NCI-H524 treated with DMSO at 0.1 percent for 48 hours (cell line): ENCODE measurements at regions not wholly inside any gene's neighbourhood (a gene's known extent, or its start where the extent isn't known, plus 50 kb on each side); places are given as distances from the start of the nearest gene placed in this dataset.
A peak's percentile ranks its signal among the peaks of the same experiment; 100 is the strongest.
"Not testable (repeated sequence)": the region's sequence is repeated elsewhere in the genome, so short reads cannot be mapped to it uniquely, and the experiment has no call there.

Source experiments
- DNase-seq: peaks from one replicate; lab custom pipeline; 2025; lab: John Stamatoyannopoulos, UW

DNA sequence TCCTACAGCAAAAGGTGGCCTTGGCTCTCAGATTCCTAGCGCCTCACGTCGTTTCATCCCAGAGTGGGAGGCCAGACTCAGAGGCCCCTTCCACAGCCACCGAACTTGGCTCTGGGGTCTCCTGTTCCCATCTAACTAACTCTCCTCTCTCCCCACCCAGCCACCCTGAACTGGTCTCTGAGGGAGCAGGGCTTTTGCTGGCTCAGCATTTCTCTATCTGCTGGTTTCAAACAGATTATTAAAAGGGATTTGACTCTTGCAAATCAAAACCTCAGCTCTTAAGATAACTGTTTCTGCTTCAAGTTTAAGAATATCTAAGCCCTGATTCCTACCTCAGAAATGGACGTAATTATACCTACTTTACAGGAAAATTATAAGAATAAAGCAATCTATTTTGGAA is 91.0 kb upstream of the ATP1B1 start:
- no peak for DNase-seq

GRCh38 chr1:169018751-169019150 is 87.7 kb upstream of the ATP1B1 start:
- DNase-seq, result no peak

DNA sequence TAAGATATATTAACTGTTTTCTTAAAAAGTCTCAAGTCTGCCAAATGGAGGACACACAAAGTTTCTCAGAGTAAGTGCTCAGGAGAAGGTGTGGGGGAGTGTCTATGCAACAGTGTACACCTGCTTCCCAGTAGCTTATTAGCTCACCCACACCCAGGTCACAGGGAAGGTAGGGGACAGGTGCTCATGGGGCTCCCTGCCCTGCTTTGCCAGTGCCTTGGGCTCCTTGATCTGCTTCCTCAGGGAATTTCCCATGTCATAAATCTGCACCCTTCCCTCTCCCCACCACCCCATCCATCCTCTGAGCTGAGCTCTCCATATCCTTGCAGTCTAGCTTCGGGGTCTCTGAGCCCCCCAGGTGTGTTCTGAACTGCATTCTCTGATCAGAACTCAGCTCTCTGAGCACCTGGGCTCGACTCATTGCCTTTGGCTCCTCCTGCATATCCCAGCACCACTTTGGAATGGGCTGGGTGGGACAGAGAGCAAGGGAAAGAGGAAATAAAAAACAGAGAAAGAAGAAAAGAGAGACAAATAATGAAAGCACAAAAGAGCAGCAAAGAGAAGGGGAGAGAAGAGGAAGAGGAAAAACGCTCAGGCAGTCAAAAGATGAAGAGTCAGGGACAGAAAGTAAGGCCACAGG is 87.0 kb upstream of the ATP1B1 start:
- no peak for DNase-seq

- no peak for DNase-seq
Observed at GRCh38 chr1:169020684-169021083, 85.8 kb upstream of the ATP1B1 start.

DNA sequence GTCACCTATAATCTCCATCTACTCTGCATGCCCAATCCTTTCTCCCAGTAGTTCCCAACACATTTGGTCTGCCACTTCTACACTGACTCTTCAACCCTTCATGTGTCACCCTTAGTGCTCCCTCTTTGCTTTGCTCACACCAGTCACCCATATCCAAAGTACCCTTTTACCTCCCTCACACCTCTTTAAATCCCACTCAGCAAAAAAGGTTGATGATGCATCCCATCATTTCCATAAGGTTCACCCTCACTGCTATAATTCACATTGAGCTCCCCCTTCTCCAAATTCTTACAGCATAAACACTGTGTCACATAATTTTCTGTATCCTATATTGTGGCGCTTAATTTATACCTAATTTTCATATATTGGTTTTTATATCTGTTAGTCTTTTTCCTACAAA is 83.8 kb upstream of the ATP1B1 start:
- DNase-seq, result no peak

GRCh38 chr1:169024255-169024654 is 82.2 kb upstream of the ATP1B1 start:
- DNase-seq, result no peak

DNA sequence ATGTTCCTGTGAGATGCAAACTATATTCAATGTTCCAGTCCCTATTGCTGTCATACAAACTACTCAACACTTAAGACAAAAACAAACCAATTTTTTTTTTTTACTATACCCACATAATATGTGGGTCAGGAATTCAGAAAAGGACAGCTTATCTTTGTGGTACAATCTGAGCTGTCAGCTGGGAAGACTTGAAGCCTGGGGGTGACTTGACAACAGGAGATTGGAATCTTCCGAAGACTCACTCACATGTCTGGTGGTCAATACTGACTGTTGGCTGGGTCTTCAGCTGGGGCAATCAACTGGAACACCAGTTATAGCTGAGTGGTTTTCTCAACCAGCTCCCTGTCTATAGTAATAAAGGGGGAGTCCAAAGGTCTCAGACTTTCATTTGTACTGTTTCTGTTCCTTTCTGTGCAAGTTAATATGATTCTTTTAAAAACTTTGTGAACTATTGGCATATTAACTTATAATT is 81.7 kb upstream of the ATP1B1 start:
- no peak for DNase-seq

- DNase-seq, result no peak
Observed at GRCh38 chr1:169025412-169025811, 81.1 kb upstream of the ATP1B1 start.

DNA sequence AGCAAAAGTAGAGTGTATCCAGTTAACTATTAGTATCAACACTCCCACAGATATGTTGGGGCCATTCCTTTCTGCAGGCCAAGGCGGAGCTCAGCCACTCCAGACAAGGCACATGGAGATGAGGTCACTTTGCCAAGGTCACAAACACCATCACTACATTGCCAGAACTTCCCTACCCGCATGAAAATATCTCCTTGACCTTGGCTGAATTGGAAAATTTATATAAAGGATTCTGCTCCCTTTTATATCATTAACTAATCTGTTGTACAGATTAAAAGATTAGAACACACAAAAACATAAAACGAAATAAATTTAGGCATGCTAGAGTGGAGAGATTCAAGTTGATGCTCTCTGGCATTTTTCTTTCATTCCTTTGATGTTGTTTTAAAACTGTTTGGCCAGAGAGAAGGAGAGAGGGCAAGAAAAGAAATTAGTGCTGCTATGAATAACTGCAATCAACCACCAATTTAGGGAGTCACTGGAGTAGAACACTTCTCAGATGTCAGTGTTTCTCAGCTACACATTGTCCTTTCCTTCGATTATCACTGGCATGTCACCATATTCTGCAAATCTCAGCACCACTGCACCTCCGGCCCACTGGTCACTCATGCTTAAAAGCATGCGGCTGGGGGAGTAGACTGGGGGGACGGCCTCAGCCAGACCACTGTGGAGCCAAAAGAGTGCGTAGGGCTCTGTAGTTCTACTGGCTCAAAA is 78.7 kb upstream of the ATP1B1 start:
- DNase-seq, result no peak

DNA sequence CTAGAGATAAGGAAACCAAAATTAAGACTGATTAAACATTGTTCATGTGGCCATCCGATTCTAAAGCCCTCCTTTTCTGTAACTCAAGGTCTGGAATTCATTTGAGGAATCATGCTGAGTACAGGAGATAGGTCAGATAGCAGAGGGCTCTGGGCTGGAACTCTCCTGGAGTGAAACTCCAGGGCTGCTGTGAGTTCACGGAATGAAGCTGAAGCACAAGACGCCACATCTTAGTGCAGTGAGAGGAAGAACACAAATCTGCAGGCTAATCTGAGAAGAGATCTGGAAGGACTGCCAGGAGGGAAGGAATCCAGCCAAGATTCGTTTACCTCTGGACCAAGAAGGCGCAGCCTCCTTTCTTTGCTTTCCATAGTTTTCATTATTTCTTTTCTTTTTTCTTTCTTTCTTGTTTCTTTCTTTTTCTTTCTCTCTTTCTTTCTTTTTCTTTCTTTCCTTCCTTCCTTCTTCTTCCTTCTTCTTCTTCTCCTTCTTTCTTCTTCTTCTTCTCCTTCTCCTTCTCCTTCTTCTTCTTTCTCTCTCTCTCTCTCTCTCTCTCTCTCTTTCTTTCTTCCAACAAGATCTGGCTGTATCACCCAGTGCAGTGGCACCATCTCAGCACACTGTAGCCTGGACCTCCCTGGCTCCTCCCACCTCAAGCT is 74.8 kb upstream of the ATP1B1 start:
- no peak for DNase-seq

GRCh38 chr1:169041366-169041765 is 65.1 kb upstream of the ATP1B1 start:
- DNase-seq, result no peak

DNA sequence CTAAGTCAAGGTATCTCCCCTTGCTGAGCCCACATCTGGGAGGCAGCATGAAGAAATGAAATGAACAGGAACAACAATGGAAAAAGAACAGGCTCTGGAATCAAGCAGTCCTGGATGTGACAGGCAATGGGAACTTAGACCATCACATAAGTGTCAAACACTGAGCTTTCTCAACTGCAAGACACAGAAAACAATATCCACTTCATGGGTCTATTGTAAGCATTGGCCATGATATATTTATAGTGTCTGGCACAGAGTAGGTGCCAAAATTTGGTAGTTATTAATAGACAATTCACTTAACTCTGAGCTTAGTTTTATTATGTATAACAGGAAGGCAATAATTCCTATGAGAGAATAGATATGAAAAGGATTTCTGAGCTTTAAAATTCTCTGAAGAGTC is 64.1 kb upstream of the ATP1B1 start:
- no peak for DNase-seq

DNA sequence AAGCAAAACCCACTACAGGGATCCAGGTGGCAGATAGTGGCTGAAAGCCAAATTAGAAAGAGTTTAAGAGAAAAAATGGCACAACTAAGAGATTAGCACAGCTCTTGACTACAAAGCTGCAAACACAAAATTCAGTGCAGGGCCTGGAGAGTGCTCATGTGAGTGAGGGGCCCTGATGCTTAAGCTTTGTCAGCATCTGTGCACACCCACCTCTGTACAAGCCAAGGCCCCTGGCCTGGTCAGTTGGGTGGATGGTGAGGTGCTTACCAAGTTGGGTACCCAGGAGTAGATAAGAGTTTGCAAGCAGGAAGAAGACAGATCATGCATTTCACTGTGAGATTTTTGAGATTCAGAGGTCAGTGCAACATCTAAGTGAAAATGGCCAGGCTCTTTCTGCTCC is 62.7 kb upstream of the ATP1B1 start:
- peak; percentile 35 for DNase-seq

- no peak for DNase-seq
Observed at GRCh38 chr1:169044296-169044695, 62.2 kb upstream of the ATP1B1 start.

DNA sequence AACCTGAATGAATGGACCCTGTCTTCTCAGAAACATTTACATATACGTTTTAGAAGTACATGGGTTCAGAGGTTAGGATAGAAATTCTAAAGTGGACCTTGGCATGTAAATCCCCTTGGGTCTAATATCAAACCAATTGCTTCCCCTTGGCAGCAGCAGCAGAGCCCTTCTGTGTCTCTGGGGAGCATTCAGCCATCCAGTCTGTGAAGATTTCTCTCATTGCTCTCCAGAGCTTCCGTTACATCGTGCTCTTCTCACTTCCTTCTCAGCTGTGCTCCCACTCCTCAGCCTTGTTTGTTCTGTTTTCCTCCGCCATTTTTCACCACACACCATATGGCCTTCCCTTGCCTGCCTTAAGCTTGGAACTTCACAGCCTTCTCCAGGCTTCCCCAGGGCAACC is 61.5 kb upstream of the ATP1B1 start:
- DNase-seq, result peak; percentile 53

GRCh38 chr1:169046671-169047070 is 59.8 kb upstream of the ATP1B1 start:
- DNase-seq, result no peak

DNA sequence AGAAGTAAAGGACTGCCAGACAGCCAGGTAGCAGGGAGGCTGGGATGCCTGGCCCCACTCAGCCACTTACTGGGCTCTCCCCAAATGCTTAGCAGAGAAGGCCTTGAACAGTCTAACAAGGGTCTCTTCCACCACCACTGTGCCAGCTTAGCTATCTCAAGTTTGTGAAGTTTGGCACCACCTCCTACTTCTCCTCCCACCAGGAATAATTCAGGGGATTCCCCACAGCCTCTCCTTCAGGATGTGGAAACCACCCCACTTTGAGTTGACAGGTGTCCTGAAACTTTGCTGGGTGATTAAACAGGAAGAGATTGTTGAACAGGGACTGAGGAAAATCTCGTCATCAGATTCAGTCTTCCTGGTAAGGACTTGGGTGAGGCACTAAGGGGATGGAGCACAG is 59.4 kb upstream of the ATP1B1 start:
- no peak for DNase-seq

DNA sequence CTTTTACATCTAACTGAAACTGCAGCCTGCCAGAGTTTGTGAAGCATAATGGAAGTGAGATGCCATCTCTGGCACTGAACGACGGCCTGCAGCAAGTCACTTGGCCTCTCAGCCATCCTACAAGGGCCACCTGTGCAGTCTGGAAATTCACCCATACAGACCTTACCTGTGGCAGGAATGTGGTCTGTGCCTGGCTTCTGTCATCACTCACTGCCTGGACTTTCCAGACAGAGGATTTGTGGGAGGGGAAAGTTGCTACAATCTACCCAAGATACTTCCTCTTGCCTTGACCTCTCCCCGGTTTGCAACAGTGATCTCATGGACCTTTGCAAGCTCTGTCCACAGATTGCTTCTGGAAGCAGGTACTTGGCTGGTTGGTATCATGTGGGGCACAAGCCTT is 58.4 kb upstream of the ATP1B1 start:
- DNase-seq, result no peak

GRCh38 chr1:169049258-169049938 is 57.1 kb upstream of the ATP1B1 start:
- DNase-seq, result no peak

DNA sequence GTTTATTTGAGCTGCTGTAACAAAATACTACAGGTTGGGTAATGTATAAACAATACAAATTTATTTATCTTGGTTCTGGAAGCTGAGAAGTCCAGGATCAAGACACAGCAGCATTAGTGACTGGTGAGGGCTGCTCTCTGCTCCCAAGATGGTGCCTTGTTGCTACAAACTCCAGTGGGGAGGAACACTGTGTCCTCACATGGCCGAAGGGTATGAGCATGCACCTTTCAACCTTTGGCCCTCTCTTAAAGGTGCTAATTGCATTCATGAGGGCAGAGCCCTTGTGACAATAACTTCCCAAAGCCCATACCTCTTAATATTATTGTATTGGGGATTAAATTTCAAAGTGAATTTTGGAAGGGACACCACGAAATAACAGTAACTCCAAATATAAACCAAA is 55.3 kb upstream of the ATP1B1 start:
- no peak for DNase-seq

GRCh38 chr1:169052171-169052570 is 54.3 kb upstream of the ATP1B1 start:
- not testable (repeated sequence) for DNase-seq

DNA sequence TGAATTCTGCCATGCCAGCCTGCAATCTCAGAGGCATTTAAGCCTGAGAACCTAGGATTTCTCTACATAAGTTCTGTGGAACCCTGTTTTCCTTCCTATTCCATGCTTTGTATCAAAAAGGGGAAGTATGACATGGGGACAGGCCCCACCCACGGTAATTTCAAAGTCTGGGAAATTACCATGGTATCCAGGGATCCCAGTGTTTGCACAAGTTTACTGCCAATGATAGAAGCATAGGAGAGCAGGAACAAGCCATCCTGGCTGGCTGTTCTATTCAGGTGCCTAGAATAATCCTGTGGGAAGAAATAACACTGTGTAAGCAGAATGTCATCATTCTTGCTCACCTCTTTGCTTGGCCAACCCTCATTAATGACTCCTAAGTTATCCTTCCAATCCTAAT is 53.8 kb upstream of the ATP1B1 start:
- no peak for DNase-seq

DNA sequence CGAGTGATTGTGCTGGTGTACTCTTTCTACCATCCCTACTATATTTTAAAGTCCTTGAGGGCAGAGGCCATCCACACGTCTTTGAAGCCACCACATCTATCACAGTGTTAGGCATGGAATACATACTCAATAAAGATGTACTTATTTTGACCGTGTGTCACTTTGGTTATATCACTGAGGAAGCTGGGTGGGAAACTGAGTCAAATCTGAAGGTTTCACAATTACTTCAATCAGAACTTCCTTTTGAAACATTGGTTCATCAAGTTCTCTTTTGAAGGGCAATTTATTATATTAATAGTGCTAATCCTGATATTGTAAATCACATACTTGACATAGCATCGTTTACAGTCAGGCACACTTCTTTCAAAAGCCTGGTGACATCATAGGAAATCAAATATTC is 53.3 kb upstream of the ATP1B1 start:
- DNase-seq, result no peak
